ENCODE measurements at regions not wholly inside any gene's neighbourhood (a gene's known extent, or its start where the extent isn't known, plus 50 kb on each side); places are given as distances from the start of the nearest gene placed in this dataset.

- intact Hi-C loops (cut with micrococcal nuclease): no loop called here
- no peak for DNase-seq
- H3K27me3 Mint-ChIP-seq: no peaks in the 10 kb centered on the region
- H3K4me3 Mint-ChIP-seq: no peak overlapping the region
- H3K9me3 Mint-ChIP-seq: no peaks in the 10 kb centered on the region
- H3K4me1 Mint-ChIP-seq: peaks cover 5% of the 10 kb centered on the region
- POLR2A ChIA-PET: no interaction called here
- CTCF ChIA-PET: no interaction called here
- ATAC-seq (ENCODE audit: low read depth): no peak
- no peak overlapping the region for H3K27ac Mint-ChIP-seq
- no peak for TF ChIP-seq CTCF (IDR thresholded peaks at IDR 0.05)
- H3K36me3 Mint-ChIP-seq (ENCODE audit: low read depth): no peaks in the 10 kb centered on the region
Measured at GRCh38 chr9:78835928-78836450, 539.1 kb downstream of the PSAT1 start.

DNA sequence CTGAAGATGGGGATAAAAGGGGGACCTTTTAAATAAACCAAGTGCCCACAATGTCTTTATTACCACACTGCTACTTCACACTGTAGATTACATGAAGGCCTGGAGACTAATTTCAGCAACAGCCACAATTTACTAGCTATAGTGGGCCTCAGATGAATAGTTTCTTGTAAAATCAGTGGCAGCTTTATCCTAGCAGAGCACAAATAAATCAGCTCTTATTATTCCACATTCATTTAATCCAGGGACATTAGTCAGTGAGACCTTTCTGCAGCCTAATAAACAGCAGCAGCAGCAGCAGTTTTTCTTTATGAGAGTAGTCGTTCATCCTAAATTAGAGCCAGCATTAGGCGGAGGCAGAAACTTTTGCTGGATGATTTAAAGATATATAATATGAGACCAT lies 542.3 kb downstream of the PSAT1 start:
- Mint-ChIP-seq H3K36me3 (ENCODE audit: low read depth) (peaks cover 4% of the 10 kb centered on the region), H3K27ac (no peak overlapping the region), H3K4me3 (no peak overlapping the region), H3K9me3 (peaks cover 13% of the 10 kb centered on the region), H3K27me3 (no peaks in the 10 kb centered on the region), H3K4me1 (peaks cover 5% of the 10 kb centered on the region)
- CTCF ChIA-PET: no interaction called here
- POLR2A ChIA-PET: no interaction called here
- no peak for ATAC-seq (ENCODE audit: low read depth)
- no peak for DNase-seq
- intact Hi-C loops (cut with micrococcal nuclease): no loop called here
- TF ChIP-seq CTCF (IDR thresholded peaks at IDR 0.05): no peak

DNA sequence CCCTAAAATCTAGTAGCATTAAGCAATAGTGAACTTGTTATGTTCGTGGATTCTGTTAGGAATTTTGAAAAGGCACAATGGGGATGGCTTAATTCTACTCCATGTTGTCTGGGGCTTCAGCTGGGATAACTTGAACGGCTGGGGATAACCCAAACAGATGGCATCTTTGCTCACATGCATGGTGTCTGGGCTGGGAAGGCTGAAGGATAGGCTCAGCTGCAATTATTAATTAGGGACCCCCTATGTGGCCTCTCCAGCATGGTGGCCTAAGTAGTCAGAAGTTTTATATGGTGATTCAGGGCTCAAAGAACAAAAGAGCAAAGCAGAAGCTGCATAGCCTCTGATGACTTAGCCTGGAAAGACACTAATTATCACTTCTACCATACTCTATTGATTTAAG lies 551.1 kb downstream of the PSAT1 start:
- DNase-seq (no peak), ATAC-seq (ENCODE audit: low read depth) (no peak)
- Mint-ChIP-seq H3K4me3 (no peak overlapping the region), H3K4me1 (no peaks in the 10 kb centered on the region), H3K9me3 (peaks cover 20% of the 10 kb centered on the region), H3K27ac (no peak overlapping the region), H3K36me3 (ENCODE audit: low read depth) (peaks cover 4% of the 10 kb centered on the region), H3K27me3 (peaks cover 2% of the 10 kb centered on the region)
- intact Hi-C loops (cut with micrococcal nuclease): no loop called here
- ChIA-PET CTCF (no interaction called here), POLR2A (no interaction called here)
- TF ChIP-seq CTCF (IDR thresholded peaks at IDR 0.05): no peak

DNA sequence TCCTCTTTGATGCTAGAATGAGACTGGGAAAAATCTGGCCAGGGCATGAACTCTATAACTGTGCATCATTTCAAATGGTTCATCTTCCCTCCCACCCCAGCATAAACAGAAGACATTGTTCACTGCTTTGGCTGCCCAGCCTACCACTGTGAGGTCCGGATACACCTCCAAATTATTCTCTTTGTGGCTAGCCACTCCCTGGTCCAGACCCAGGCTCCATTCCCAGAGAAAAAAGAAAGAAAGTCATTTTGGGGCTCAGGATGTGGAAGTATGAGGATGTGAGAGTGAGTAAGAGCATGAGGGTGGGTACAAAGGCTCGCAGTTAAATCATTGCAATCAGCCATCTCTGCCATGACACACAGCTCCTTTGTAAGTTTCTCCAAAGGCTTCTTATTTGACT lies 559.2 kb downstream of the PSAT1 start:
- Mint-ChIP-seq H3K27me3 (peaks cover 3% of the 10 kb centered on the region), H3K4me1 (no peaks in the 10 kb centered on the region), H3K4me3 (no peak overlapping the region), H3K27ac (no peak overlapping the region), H3K36me3 (ENCODE audit: low read depth) (no peaks in the 10 kb centered on the region), H3K9me3 (no peaks in the 10 kb centered on the region)
- CTCF ChIA-PET: no interaction called here
- DNase-seq: no peak
- TF ChIP-seq CTCF (IDR thresholded peaks at IDR 0.05): no peak
- POLR2A ChIA-PET: no interaction called here
- intact Hi-C loops (cut with micrococcal nuclease): no loop called here
- no peak for ATAC-seq (ENCODE audit: low read depth)

GRCh38 chr9:78856781-78857180 lies 559.9 kb downstream of the PSAT1 start:
- no peak overlapping the region for H3K4me3 Mint-ChIP-seq
- H3K9me3 Mint-ChIP-seq: no peaks in the 10 kb centered on the region
- TF ChIP-seq CTCF (IDR thresholded peaks at IDR 0.05): no peak
- ChIA-PET CTCF (no interaction called here), POLR2A (no interaction called here)
- H3K4me1 Mint-ChIP-seq: no peaks in the 10 kb centered on the region
- DNase-seq (no peak), ATAC-seq (ENCODE audit: low read depth) (no peak)
- H3K27me3 Mint-ChIP-seq: peaks cover 3% of the 10 kb centered on the region
- no peak overlapping the region for H3K27ac Mint-ChIP-seq
- intact Hi-C loops (cut with micrococcal nuclease): no loop called here
- no peaks in the 10 kb centered on the region for H3K36me3 Mint-ChIP-seq (ENCODE audit: low read depth)
